GM12864 (cell line): ENCODE measurements at regions not wholly inside any gene's neighbourhood (a gene's known extent, or its start where the extent isn't known, plus 50 kb on each side); places are given as distances from the start of the nearest gene placed in this dataset.

Experiments
- DNase-seq: peaks from one replicate; pipeline ENCODE4 v3.0.0-alpha.2; 2011; ENCODE audit warnings: low read depth
- H3K4me3 ChIP-seq: 2 replicates; pipeline ENCODE4 v1.5.1; 2011; ENCODE audit warnings: mild to moderate bottlenecking, low read depth, low read length, control low read depth
- TF ChIP-seq, protein P1 (sequence below): IDR thresholded peaks from 2 replicates; pipeline ENCODE4 v1.5.1; 2011; ENCODE audit warnings: low read depth, mild to moderate bottlenecking, moderate library complexity, low read length, control low read depth, inconsistent platforms; ENCODE audit errors: missing control alignments

GRCh38 chr5:96117771-96118651, 156.4 kb upstream of the ELL2 start:
- DNase-seq = no peak
- TF ChIP-seq, protein P1, sequence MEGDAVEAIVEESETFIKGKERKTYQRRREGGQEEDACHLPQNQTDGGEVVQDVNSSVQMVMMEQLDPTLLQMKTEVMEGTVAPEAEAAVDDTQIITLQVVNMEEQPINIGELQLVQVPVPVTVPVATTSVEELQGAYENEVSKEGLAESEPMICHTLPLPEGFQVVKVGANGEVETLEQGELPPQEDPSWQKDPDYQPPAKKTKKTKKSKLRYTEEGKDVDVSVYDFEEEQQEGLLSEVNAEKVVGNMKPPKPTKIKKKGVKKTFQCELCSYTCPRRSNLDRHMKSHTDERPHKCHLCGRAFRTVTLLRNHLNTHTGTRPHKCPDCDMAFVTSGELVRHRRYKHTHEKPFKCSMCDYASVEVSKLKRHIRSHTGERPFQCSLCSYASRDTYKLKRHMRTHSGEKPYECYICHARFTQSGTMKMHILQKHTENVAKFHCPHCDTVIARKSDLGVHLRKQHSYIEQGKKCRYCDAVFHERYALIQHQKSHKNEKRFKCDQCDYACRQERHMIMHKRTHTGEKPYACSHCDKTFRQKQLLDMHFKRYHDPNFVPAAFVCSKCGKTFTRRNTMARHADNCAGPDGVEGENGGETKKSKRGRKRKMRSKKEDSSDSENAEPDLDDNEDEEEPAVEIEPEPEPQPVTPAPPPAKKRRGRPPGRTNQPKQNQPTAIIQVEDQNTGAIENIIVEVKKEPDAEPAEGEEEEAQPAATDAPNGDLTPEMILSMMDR = no peak
- no peak overlapping the region for H3K4me3 ChIP-seq

GRCh38 chr5:96115147-96115807, 153.6 kb upstream of the ELL2 start:
- H3K4me3 ChIP-seq = no peak overlapping the region
- TF ChIP-seq, protein P1 = no peak
- DNase-seq = no peak

DNA sequence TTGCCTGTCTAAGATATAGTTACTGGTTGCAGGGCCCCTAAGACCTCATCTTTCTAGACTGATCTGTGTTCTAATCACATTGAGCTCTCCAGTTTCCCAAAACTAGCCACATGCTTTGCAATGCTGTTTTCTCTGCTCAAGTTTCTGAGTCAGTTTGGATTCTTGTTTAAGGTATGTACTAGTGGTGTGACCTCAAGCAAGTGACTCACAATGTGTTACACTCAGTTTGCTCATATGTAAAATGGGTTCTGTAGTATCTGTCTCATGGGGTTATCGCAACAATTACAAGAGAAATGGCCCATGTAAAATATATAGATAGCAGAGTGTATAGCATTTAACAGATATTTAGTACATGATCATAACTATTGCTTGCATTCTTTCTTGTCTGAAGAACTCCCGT, 153.1 kb upstream of the ELL2 start:
- no peak overlapping the region for H3K4me3 ChIP-seq
- peak; percentile 2 for DNase-seq
- TF ChIP-seq, protein P1 = no peak

DNA sequence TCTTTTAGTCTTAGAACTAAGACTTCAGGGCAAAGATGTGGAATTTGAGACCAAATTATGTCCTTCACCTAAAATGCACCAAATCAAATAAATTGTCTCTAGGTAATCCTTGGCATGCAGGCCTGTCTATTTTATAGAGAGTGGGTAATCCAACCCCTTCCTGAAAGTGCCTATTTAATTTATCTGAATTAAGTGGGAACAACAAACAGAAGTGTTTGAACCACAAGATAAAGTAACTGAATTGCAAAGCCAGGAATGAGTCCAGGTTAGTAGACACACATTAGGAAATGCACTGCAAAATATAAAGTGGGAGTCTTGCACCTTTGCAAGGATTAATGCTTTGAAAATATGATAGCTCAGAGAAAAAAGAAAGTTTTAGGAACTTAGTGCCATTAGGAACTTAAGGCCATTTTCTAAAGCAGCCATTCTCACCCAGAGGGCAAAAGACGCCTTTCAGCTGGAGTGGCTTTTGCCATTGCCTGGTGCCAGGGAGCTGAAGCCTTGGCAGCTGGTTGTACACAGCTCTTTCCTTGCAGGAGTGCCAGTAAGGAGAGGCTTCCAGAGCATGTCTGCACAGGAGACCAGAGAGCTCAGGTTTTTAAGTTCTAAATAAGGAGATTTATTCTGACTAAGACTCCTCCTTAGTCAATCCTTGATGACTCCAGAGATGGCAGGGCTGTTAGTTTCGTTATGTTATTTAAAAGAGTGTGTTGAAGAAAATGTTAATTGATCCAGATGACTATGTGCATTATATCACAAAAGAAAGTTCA, 151.7 kb upstream of the ELL2 start:
- TF ChIP-seq, protein P1 = no peak
- H3K4me3 ChIP-seq = no peak overlapping the region
- DNase-seq = no peak

- H3K4me3 ChIP-seq = no peak overlapping the region
- TF ChIP-seq, protein P1 = no peak
- no peak for DNase-seq
Observed at GRCh38 chr5:96112703-96113102, 151.1 kb upstream of the ELL2 start.

GRCh38 chr5:96112123-96112670, 150.5 kb upstream of the ELL2 start:
- TF ChIP-seq, protein P1 = no peak
- no peak for DNase-seq
- H3K4me3 ChIP-seq = no peak overlapping the region
